ENCODE measurements at regions not wholly inside any gene's neighbourhood (a gene's known extent, or its start where the extent isn't known, plus 50 kb on each side); places are given as distances from the start of the nearest gene placed in this dataset.
"Not testable (repeated sequence)": the region's sequence is repeated elsewhere in the genome, so short reads cannot be mapped to it uniquely, and the experiment has no call there.

DNA sequence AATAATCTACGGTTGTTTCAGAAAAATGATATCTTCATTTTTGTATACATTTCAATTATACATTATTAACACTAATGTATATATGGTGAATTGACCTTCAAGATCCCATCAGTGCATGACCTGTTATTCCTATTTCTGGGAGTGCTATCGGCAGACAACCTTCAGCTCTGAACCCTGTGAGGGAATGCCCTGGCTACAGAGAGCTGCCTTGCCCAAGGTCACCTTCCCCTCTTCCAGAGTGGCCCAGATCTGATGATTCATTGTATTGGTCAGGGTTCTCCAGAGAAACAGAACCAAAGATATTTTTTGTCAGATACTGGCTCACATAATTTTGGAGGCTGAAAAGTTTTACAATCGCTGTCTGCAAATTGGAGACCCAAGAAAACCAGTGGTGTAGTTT, 235.5 kb downstream of the ZNF92 start:
- Histone ChIP-seq H3K36me3 (no peaks in the 10 kb centered on the region), H3K9me3 (no peaks in the 10 kb centered on the region), H3K27me3 (peaks cover 0 to 4% (median 0%) of the 10 kb centered on the region in 3 donors), H3K4me3 (no peak overlapping the region), H3K27ac (no peak overlapping the region), H3K4me1 (no peaks in the 10 kb centered on the region)
- intact Hi-C loops (cut with DNase I) = no loop called here
- no peak for TF ChIP-seq POLR2AphosphoS5 (IDR thresholded peaks at IDR 0.05)
- DNase-seq = no peak
- WGBS, 2 donors = 91 to 96% methylated on average over 3 of the region's 3 CpGs

DNA sequence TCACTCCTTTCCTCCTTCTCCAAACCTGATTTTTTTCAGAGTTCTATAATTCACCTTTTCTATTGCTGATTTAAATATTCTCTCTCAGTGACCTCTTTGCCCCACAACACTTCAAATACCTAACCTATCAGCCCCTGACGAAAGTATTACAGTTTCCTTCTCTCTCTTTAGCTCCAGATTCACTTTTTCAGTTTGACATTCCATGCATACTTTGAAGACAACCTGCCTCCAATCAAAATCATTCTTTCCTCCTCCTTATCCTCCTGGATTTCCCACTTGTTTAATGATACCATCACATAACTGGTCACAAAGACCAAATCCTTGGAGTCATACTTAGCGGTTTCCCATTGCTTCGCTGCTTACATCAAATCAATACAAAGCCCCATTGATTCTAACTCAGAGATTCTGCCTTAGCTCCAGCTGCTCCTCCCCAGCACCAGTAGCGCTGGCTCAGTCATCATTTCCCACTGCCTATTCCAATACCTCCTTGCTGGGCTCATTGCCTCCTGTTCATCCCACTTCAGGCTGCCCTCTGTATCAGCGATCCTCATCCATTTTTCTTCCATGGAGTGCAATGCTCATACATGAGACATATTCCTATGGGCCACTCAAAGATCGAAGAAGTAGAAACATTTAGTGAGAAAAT, 240.1 kb downstream of the ZNF92 start:
- H3K27ac ChIP-seq; H3K4me1 ChIP-seq; intact Hi-C loops (cut with DNase I); DNase-seq; H3K36me3 ChIP-seq; H3K9me3 ChIP-seq; H3K4me3 ChIP-seq: not testable (repeated sequence)
- H3K27me3 ChIP-seq = peaks cover 0 to 15% (median 4%) of the 10 kb centered on the region in 3 donors
- 65 to 68% methylated on average over 6 of the region's 6 CpGs for WGBS, 2 donors

DNA sequence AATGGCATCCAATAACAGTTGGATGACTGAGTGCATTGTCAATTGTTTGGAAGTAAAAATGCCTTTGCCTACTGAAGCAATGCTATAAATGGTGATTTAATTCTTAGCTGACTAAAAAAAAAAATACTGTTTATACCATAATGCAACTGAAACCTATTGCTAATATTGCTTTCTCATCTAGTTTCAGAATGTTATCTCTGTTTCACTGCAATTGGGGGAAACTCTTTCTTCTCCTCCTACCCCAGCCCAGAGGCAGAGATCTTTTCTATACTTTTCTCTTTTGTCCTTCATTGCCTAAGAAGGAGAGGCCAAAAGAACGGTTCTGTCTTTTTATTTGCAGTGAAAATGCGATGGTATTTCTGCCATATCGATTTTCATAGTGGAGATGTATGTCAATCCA, 242.5 kb downstream of the ZNF92 start:
- H3K27me3 ChIP-seq = peaks cover 0 to 17% (median 0%) of the 10 kb centered on the region in 3 donors
- DNase-seq; H3K9me3 ChIP-seq; H3K36me3 ChIP-seq; H3K4me3 ChIP-seq; H3K4me1 ChIP-seq; intact Hi-C loops (cut with DNase I); H3K27ac ChIP-seq: not testable (repeated sequence)
- WGBS, 2 donors = 83 to 87% methylated on average over 3 of the region's 3 CpGs

DNA sequence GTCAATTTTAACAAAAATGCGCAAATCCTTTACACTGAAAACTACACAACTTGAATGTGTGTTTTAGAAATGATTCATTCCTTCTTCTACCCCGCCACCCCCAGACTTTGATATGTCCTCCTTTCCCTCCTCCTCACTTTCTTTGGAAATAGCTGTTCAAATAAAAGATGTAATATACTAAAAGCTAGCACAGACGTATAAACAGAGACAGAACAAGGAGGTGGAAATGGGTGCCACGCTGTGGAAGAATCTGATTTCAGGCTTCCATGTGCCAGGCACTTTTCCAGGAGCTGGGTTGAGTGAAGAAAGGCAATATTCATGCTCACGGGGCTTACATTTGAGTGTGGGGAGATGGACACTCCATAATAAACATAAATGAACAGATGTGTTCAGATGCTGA, 246.6 kb downstream of the ZNF92 start:
- H3K36me3 ChIP-seq; intact Hi-C loops (cut with DNase I); H3K4me1 ChIP-seq; H3K9me3 ChIP-seq; H3K27ac ChIP-seq; DNase-seq; H3K4me3 ChIP-seq: not testable (repeated sequence)
- WGBS, 2 donors = 53 to 79% methylated on average over 5 of the region's 5 CpGs
- peaks cover 0 to 25% (median 0%) of the 10 kb centered on the region in 3 donors for H3K27me3 ChIP-seq

DNA sequence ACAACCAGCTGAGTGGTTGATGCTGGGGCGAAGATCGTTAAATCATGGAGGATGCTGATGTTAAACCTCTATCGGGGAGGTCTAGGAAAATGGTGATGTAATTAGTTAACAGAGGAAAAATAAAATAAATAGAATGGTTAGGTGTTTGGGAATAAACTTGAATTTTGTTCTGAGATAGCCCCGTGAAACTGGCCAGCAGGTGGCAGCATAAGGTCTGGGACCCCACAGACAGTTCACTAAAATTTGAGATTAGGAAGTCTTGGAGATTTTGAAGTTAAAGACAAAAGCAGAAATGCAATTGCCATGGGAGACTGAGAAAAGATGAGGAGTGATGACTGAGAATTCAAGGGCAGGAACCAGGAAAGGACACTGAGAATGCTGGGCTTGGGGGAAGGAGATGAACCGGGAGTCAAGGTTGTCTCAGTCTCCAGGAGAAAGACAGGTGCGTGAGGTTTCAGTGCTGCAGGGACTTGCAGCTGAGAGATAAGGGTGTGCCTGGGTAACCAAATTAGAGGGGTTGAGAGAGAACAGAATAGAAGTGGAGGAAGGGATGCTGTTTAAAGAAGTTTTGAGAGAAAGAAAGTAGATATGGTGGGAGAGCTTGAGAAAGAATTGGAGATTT, 248.0 kb downstream of the ZNF92 start:
- intact Hi-C loops (cut with DNase I) = not testable (repeated sequence)
- H3K27me3 ChIP-seq = peaks cover 0 to 26% (median 0%) of the 10 kb centered on the region in 3 donors
- TF ChIP-seq, protein P1, sequence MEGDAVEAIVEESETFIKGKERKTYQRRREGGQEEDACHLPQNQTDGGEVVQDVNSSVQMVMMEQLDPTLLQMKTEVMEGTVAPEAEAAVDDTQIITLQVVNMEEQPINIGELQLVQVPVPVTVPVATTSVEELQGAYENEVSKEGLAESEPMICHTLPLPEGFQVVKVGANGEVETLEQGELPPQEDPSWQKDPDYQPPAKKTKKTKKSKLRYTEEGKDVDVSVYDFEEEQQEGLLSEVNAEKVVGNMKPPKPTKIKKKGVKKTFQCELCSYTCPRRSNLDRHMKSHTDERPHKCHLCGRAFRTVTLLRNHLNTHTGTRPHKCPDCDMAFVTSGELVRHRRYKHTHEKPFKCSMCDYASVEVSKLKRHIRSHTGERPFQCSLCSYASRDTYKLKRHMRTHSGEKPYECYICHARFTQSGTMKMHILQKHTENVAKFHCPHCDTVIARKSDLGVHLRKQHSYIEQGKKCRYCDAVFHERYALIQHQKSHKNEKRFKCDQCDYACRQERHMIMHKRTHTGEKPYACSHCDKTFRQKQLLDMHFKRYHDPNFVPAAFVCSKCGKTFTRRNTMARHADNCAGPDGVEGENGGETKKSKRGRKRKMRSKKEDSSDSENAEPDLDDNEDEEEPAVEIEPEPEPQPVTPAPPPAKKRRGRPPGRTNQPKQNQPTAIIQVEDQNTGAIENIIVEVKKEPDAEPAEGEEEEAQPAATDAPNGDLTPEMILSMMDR (IDR thresholded peaks at IDR 0.05) = peak in 1 of 4 experiments; percentile 42

DNA sequence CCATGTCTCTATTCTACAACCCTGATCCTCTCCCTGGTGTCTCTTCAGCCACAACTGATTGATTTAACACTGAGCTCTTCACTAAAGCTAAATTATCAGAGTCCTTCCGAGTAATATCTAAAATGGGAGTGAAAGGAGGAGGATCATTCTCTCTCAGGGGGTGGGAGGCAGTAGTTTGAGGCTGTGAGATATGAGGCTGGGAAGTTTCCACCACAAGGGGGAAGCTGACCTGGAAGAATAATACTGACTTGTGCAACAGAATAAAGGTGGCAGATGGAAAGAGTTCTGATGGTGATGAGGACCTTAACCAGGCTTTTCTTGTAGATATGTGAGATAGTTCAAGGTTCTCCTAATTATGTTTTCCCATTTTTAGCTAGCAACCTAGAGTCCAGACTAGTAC, 241.6 kb upstream of the VKORC1L1 start:
- H3K27me3 ChIP-seq; H3K9me3 ChIP-seq; H3K4me1 ChIP-seq; H3K36me3 ChIP-seq; H3K4me3 ChIP-seq; intact Hi-C loops (cut with DNase I); H3K27ac ChIP-seq; DNase-seq: not testable (repeated sequence)
- no CpG with 5 or more reads among the region's 1 CpG for WGBS, 2 donors

More for the DNA sequence above, 248.0 kb downstream of the ZNF92 start:
- WGBS, 2 donors = 12 to 28% methylated on average over 6 of the region's 6 CpGs
- DNase-seq = peak; percentile 53
- not testable (repeated sequence) for H3K4me1 ChIP-seq, H3K36me3 ChIP-seq, H3K4me3 ChIP-seq, H3K9me3 ChIP-seq, H3K27ac ChIP-seq

DNA sequence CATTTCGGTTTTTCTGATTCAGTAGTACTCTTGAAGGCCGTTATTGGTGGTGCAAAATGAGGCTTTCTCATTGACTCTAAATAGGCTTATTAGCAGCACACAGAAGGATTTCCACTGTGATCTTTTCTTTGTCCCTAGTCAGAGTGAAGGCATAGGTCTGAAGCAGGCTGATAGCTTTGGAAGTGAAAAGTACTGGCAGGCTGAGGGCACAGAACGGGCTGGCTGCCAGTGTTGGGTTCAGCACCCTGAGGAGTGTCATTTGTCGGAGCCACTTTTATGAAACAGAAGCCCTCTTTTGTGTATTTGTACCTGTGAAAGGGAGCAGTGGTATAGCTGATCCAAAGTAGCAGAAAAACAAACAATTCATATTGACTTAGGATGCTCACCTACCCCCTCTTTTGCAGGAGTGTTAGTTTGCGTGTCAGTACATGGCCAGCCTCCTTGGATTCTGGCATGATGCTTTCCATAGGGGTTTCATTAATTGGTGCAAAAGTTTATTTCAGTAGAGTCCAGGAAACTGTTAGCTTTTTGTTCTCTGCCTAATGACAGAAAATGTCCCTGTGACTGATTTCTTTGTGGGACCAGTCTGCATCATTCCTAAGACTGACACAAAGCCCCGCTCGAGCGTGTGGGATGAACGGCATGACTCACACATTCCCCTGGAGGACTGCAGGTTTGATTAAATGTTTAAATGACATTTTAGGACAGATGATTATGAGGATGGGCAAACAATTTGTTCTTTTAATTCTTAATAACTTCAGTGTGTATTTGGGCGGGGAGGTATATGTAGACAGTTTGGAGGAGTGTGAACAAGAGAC, 239.1 kb upstream of the VKORC1L1 start:
- intact Hi-C loops (cut with DNase I); H3K4me3 ChIP-seq; DNase-seq; H3K36me3 ChIP-seq; H3K4me1 ChIP-seq; H3K27ac ChIP-seq; H3K9me3 ChIP-seq; H3K27me3 ChIP-seq: not testable (repeated sequence)
- no CpG with 5 or more reads among the region's 10 CpGs for WGBS, 2 donors

DNA sequence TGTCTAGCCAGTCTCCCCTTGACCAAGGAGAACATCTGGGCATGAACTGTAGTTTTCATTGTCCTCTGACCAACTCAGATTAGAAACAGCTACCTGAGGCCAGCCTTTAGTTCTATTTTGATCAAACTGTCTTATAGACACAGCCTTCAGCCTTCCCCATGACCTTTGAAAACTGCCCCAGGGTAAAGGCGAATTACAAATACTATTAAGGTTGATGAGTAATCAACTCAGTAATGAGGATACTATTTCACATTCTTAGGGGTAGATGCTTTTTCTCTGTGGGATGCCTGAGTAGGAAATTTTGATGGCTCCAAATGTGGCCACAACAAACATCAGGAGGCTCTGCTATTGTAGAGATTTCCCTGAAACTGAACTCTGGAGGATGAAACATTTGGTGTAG, 234.0 kb upstream of the VKORC1L1 start:
- intact Hi-C loops (cut with DNase I) = not testable (repeated sequence)

DNA sequence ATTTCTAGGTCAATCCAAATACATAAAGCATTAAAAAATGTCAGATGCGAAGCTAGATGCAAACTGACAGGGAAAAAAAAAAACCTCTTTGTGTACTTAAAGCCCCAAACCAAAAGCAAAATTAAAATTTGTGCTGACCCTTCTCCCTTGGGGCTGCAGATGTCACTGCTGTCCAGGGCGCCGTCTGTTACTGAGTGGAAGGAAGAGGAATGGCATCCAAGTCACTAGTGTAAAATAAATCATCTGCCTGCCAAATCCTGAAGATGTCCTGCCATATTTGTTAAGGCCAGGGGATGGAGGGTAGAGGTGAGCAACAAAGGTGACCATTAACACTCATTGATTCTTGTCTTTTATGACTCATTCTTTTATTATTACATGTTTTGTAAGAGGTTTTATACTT, 233.2 kb upstream of the VKORC1L1 start:
- intact Hi-C loops (cut with DNase I); H3K4me1 ChIP-seq; H3K27me3 ChIP-seq; DNase-seq; H3K4me3 ChIP-seq; H3K27ac ChIP-seq; H3K36me3 ChIP-seq; H3K9me3 ChIP-seq: not testable (repeated sequence)
- WGBS, 2 donors = no CpG with 5 or more reads among the region's 3 CpGs

More for the DNA sequence above, 234.0 kb upstream of the VKORC1L1 start:
- not testable (repeated sequence) for H3K27me3 ChIP-seq, H3K36me3 ChIP-seq, DNase-seq, H3K4me1 ChIP-seq, H3K9me3 ChIP-seq, H3K4me3 ChIP-seq, H3K27ac ChIP-seq
- no CpG with 5 or more reads among the region's 1 CpG for WGBS, 2 donors

DNA sequence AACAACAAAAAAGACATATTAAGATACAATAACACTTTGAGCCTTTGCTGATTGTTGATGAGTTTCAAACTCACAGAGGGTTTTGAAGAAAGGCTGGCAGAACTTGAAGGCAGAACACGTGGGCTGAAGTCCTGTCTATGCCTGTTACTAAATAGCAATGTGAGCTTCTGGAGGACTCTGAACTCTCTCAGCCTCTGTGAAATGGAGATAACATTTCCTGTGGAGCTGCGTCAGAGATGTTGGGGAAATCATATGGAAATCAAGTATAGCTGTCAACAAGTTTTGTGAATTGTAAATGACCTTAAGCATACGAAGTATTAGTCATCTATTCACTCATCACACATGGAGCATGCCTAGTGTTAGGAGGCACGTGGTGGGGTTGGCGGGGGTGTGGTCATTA, 229.4 kb upstream of the VKORC1L1 start:
- H3K4me1 ChIP-seq; H3K9me3 ChIP-seq; H3K27me3 ChIP-seq; H3K36me3 ChIP-seq; DNase-seq; intact Hi-C loops (cut with DNase I); H3K4me3 ChIP-seq; H3K27ac ChIP-seq: not testable (repeated sequence)
- WGBS, 2 donors = no CpG with 5 or more reads among the region's 5 CpGs

DNA sequence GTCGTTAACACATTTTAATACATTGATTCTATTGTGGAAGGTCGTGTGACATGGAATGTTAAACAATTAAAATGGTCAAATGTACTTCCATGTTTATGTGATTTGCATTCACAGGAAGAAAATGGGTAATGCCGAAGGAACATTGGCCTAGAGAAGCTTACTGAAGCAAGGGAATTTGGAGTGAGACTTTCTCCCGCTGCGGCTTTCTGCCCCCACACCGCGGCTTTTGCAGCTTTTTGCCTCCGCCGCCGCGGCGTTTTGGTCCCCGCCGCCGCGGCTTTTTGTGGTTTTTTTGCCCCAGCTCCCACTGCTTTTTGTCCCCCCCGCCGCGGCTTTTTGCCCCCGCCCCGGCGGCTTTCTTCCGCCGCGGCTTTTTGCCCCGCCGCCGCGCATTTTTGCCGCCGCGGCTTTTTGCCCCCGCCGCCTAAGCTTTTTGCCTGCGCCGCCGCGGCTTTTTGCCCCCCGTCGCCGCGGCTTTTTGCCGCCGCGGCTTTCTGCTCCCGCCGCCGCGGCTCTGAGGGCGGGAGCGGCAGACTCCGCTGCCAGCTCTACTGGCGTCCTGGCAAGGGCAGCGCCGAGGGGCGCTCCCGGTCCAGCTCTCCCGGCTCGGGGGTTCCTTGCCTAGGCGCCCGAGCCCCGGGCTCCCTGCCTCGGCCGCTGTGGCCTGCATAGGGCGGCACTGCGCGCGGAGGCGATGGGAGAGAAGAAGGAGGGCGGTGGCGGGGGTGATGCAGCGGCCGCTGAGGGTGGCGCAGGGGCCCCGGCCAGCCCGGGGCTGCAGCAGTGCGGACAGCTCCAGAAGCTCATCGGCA, 225.5 kb upstream of the VKORC1L1 start:
- DNase-seq; intact Hi-C loops (cut with DNase I); H3K4me1 ChIP-seq; H3K27me3 ChIP-seq; H3K27ac ChIP-seq; H3K9me3 ChIP-seq; H3K36me3 ChIP-seq; H3K4me3 ChIP-seq: not testable (repeated sequence)
- no CpG with 5 or more reads among the region's 78 CpGs for WGBS, 2 donors
